ENCODE measurements at regions not wholly inside any gene's neighbourhood (a gene's known extent, or its start where the extent isn't known, plus 50 kb on each side); places are given as distances from the start of the nearest gene placed in this dataset.

DNA sequence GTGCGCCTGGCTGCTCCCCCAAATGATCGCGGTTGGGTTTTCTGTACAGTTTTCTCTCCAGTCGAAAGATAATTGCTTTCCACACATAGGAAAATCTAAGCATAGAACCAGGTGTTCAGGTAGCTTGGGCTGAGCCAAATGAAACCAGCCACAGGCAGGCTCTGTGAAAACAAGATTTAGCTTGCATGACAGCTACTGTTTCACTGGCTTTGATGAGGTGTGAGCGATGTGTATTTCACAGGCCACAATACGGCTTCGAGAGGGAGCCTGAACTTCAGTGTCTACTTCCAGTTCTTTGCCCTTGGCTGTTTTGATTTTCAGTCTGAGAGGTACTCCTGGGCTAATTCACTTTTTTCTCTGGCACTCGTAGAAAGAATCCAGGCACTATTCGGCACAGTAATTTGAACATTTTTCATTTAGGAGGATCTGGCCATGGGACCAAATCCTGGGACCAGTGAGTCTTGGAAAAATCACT is 110.5 kb downstream of the JCAD start:
- POLR2A ChIA-PET = no interaction called here

DNA sequence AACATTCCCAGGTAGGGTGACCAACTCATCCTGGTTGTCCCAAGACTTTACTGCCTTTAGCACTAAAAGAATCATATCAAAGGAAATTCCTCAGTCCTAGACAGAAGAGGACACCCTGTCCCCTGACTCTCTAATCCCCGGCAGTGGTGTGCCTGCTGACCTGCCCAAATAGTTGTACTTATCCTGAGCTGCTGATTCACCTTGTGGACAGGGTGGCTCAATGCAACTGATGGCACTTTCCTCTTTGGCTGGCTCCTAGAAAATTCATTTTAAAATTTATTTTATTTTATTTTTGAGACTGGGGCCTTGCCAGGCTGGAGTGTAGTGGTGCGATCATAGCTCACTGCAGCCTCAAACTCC is 111.7 kb downstream of the JCAD start:
- FAIRE-seq (no peak), DNase-seq (ENCODE audit: extremely low read depth in 1 of 4, low spot score in 3 of 4) (no peak), ATAC-seq (no peak)
- no peaks in the 10 kb centered on the region for H3K79me2 ChIP-seq (ENCODE audit: control insufficient read depth, insufficient read depth, low read length)
- BruUV-seq (replicated peaks) = no TSS peak
- no peaks in the 10 kb centered on the region for H4K20me1 ChIP-seq (replicated peaks; ENCODE audit: control insufficient read depth, insufficient read depth, low read length)
- peaks cover 2 to 17% of the 10 kb centered on the region in 2 experiments; a peak in 2 of 5 replicates for H3K27me3 ChIP-seq (ENCODE audit: control insufficient read depth in 2 of 2, insufficient read depth in 2 of 2, low read length in 2 of 2)
- intact Hi-C loops (cut with micrococcal nuclease) = no loop called here
- no peaks in the 10 kb centered on the region for H3K4me1 ChIP-seq (replicated peaks in 1 of 2; ENCODE audit: control insufficient read depth in 2 of 2, insufficient read depth in 2 of 2, low read length in 2 of 2)
- no peaks in the 10 kb centered on the region for H3K9me3 ChIP-seq (replicated peaks; ENCODE audit: control insufficient read depth, insufficient read depth, low read depth, low read length)
- no peak overlapping the region for H2AFZ ChIP-seq (ENCODE audit: low read depth, low read length)
- ChIA-PET POLR2A (interaction anchor here (0.6 kb wide), 1 partner anchor 1801 kb away, joined by 3 read pairs; no protein-coding TSS in a partner anchor), CTCF (ENCODE audit: low intra/inter-chr PET ratio) (no interaction called here)
- no peak overlapping the region for H3K9ac ChIP-seq (ENCODE audit: insufficient read depth in 1 of 2, low read depth in 2 of 2, low read length in 2 of 2)
- H3K9me1 ChIP-seq (ENCODE audit: control insufficient read depth, insufficient read depth, low read length) = no peaks in the 10 kb centered on the region
- no peak overlapping the region for H3K4me3 ChIP-seq
- in situ Hi-C loops (cut with MboI) = no loop called here
- WGBS (ENCODE audit: insufficient coverage, low coverage, missing lambda C conversion rate) = 0% methylated on average over 2 of the region's 2 CpGs
- no peak overlapping the region for H3K4me2 ChIP-seq (ENCODE audit: insufficient read depth, low read length)
- no peak overlapping the region for H3K27ac ChIP-seq (ENCODE audit: extremely low read depth, low read depth, low read length)
- H3K36me3 ChIP-seq (ENCODE audit: control insufficient read depth, insufficient read depth, low read length) = no peaks in the 10 kb centered on the region

More for the DNA sequence above, 110.5 kb downstream of the JCAD start:
- H3K79me2 ChIP-seq (ENCODE audit: control insufficient read depth, insufficient read depth, low read length) = no peaks in the 10 kb centered on the region
- CTCF ChIA-PET (ENCODE audit: low intra/inter-chr PET ratio) = no interaction called here
- no peaks in the 10 kb centered on the region for H3K4me1 ChIP-seq (replicated peaks in 1 of 2; ENCODE audit: control insufficient read depth in 2 of 2, insufficient read depth in 2 of 2, low read length in 2 of 2)
- TF ChIP-seq CC2D1A (IDR thresholded peaks at IDR 0.05) = no peak
- TF ChIP-seq, protein P1, sequence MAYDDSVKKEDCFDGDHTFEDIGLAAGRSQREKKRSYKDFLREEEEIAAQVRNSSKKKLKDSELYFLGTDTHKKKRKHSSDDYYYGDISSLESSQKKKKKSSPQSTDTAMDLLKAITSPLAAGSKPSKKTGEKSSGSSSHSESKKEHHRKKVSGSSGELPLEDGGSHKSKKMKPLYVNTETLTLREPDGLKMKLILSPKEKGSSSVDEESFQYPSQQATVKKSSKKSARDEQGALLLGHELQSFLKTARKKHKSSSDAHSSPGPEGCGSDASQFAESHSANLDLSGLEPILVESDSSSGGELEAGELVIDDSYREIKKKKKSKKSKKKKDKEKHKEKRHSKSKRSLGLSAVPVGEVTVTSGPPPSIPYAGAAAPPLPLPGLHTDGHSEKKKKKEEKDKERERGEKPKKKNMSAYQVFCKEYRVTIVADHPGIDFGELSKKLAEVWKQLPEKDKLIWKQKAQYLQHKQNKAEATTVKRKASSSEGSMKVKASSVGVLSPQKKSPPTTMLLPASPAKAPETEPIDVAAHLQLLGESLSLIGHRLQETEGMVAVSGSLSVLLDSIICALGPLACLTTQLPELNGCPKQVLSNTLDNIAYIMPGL (CRISPR knock-in tag; IDR thresholded peaks at IDR 0.05) = no peak
- no peaks in the 10 kb centered on the region for H3K9me3 ChIP-seq (replicated peaks; ENCODE audit: control insufficient read depth, insufficient read depth, low read depth, low read length)
- H2AFZ ChIP-seq (ENCODE audit: low read depth, low read length) = no peak overlapping the region
- FAIRE-seq = no peak
- in situ Hi-C loops (cut with MboI) (no loop called here), intact Hi-C loops (cut with micrococcal nuclease) (no loop called here)
- H3K36me3 ChIP-seq (ENCODE audit: control insufficient read depth, insufficient read depth, low read length) = no peaks in the 10 kb centered on the region
- no peaks in the 10 kb centered on the region for H4K20me1 ChIP-seq (replicated peaks; ENCODE audit: control insufficient read depth, insufficient read depth, low read length)
- H3K27me3 ChIP-seq (ENCODE audit: control insufficient read depth in 2 of 2, insufficient read depth in 2 of 2, low read length in 2 of 2) = peaks cover 2 to 17% of the 10 kb centered on the region in 2 experiments; a peak in 2 of 5 replicates
- no peak for ATAC-seq
- no peak overlapping the region for H3K4me2 ChIP-seq (ENCODE audit: insufficient read depth, low read length)
- H3K27ac ChIP-seq (ENCODE audit: extremely low read depth, low read depth, low read length) = no peak overlapping the region
- H3K9ac ChIP-seq (ENCODE audit: insufficient read depth in 1 of 2, low read depth in 2 of 2, low read length in 2 of 2) = no peak overlapping the region
- no TSS peak for BruUV-seq (replicated peaks)
- no peaks in the 10 kb centered on the region for H3K9me1 ChIP-seq (ENCODE audit: control insufficient read depth, insufficient read depth, low read length)
- no peak overlapping the region for H3K4me3 ChIP-seq
- WGBS (ENCODE audit: insufficient coverage, low coverage, missing lambda C conversion rate) = 2% methylated on average over 9 of the region's 9 CpGs
- DNase-seq (ENCODE audit: extremely low read depth in 1 of 4, low spot score in 3 of 4) = no peak

All from K562 (cell line).